Liver (tissue), 8 donors: ENCODE measurements at regions not wholly inside any gene's neighbourhood (a gene's known extent, or its start where the extent isn't known, plus 50 kb on each side); places are given as distances from the start of the nearest gene placed in this dataset.
"Not testable (repeated sequence)": the region's sequence is repeated elsewhere in the genome, so short reads cannot be mapped to it uniquely, and the experiment has no call there.

ENCODE experiments used
- DNase-seq: peaks from one replicate; pipeline ENCODE4 v3.0.0-alpha.2; 2017; ENCODE audit warnings: low spot score
- H3K27ac ChIP-seq, 2 donors: one replicate each; pipeline ENCODE4 v1.7.0; 2013; ENCODE audit warnings: inconsistent platforms in 2 of 2, low read length in 2 of 2, control low read depth in 1 of 2, low read depth in 1 of 2, mild to moderate bottlenecking in 1 of 2
- H3K27me3 ChIP-seq, 4 donors: one replicate each; pipeline versions ENCODE4 v1.6.1 to v1.7.0; 2013; ENCODE audit warnings: low read length in 3 of 4, inconsistent platforms in 1 of 4, mild to moderate bottlenecking in 1 of 4, moderate library complexity in 1 of 4; ENCODE audit not compliant: control insufficient read depth in 4 of 4, insufficient read depth in 4 of 4
- H3K36me3 ChIP-seq, 4 donors: one replicate each; pipeline versions ENCODE4 v1.6.1 to v1.7.0; 2013; ENCODE audit warnings: low read length in 3 of 4, mild to moderate bottlenecking in 3 of 4, low read depth in 1 of 4, moderate library complexity in 1 of 4; ENCODE audit not compliant: control insufficient read depth in 4 of 4, insufficient read depth in 3 of 4
- H3K4me1 ChIP-seq, 4 donors: one replicate each; pipeline versions ENCODE4 v1.6.1 to v1.7.0; 2013; ENCODE audit warnings: low read length in 3 of 4, mild to moderate bottlenecking in 3 of 4, moderate library complexity in 1 of 4; ENCODE audit not compliant: control insufficient read depth in 4 of 4, insufficient read depth in 4 of 4
- H3K4me3 ChIP-seq, 3 donors: one replicate each; pipeline versions ENCODE4 v1.6.1 to v1.7.0; 2013; ENCODE audit warnings: low read length in 3 of 3, control low read depth in 1 of 3, low read depth in 1 of 3, mild to moderate bottlenecking in 1 of 3
- H3K9ac ChIP-seq, 2 donors: one replicate each; pipeline ENCODE4 v1.7.0; 2013; ENCODE audit warnings: low read length in 2 of 2, mild to moderate bottlenecking in 2 of 2, moderate library complexity in 2 of 2, control low read depth in 1 of 2, low read depth in 1 of 2
- H3K9me3 ChIP-seq, 4 donors: one replicate each; pipeline versions ENCODE4 v1.6.1 to v1.7.0; 2013; ENCODE audit warnings: low read length in 3 of 4; ENCODE audit not compliant: control insufficient read depth in 4 of 4
- CTCF ChIP-seq: fragments of 150-350 bp; IDR thresholded peaks from 2 replicates; pipeline ENCODE4 v1.5.1; 2017; ENCODE audit warnings: improper control_type of control experiment, low read depth, low read length; ENCODE audit not compliant: missing input control
- EGR1 ChIP-seq, 2 donors: IDR thresholded peaks; 2 replicates each; pipeline ENCODE4 v1.6.1; 2016 to 2018; ENCODE audit warnings: antibody characterized with exemption in 2 of 2, low read depth in 2 of 2
- FOXA1 ChIP-seq: IDR thresholded peaks from 2 replicates; pipeline ENCODE4 v1.6.1; 2016; ENCODE audit warnings: antibody characterized with exemption
- FOXA2 ChIP-seq: IDR thresholded peaks from 2 replicates; pipeline ENCODE4 v1.6.1; 2016; ENCODE audit warnings: antibody characterized with exemption
- GABPA ChIP-seq, 2 donors: IDR thresholded peaks in 1 of 2; conservative IDR thresholded peaks in 1 of 2; 2 replicates each; pipeline ENCODE4 v1.6.1; 2016; ENCODE audit warnings: antibody characterized with exemption in 2 of 2, mild to moderate bottlenecking in 1 of 2, moderate library complexity in 1 of 2
- HNF4A ChIP-seq, 2 donors: conservative IDR thresholded peaks; 2 replicates each; pipeline ENCODE4 v1.6.1; 2016; ENCODE audit warnings: antibody characterized with exemption in 2 of 2, mild to moderate bottlenecking in 2 of 2
- HNF4G ChIP-seq: IDR thresholded peaks from 2 replicates; pipeline ENCODE4 v1.6.1; 2016; ENCODE audit warnings: antibody characterized with exemption
- JUND ChIP-seq, 2 donors: IDR thresholded peaks; 2 replicates each; pipeline ENCODE4 v1.6.1; 2016; ENCODE audit warnings: antibody characterized with exemption in 2 of 2
- NR2F2 ChIP-seq: IDR thresholded peaks from 2 replicates; pipeline ENCODE4 v1.6.1; 2016; ENCODE audit warnings: antibody characterized with exemption
- RAD21 ChIP-seq, 2 donors: IDR thresholded peaks; 2 replicates each; pipeline ENCODE4 v1.6.1; 2016; ENCODE audit warnings: antibody characterized with exemption in 2 of 2, mild to moderate bottlenecking in 2 of 2
- REST ChIP-seq: IDR thresholded peaks from 2 replicates; pipeline ENCODE4 v1.6.1; 2016; ENCODE audit warnings: antibody characterized with exemption, mild to moderate bottlenecking
- RXRA ChIP-seq, 2 donors: IDR thresholded peaks; 2 replicates each; pipeline ENCODE4 v1.6.1; 2017 to 2018; ENCODE audit warnings: antibody characterized with exemption in 2 of 2, mild to moderate bottlenecking in 1 of 2
- SP1 ChIP-seq: IDR thresholded peaks from 2 replicates; pipeline ENCODE4 v1.6.1; 2018; ENCODE audit warnings: antibody characterized with exemption, mild to moderate bottlenecking
- TAF1 ChIP-seq: conservative IDR thresholded peaks from 2 replicates; pipeline ENCODE4 v1.6.1; 2016; ENCODE audit warnings: antibody characterized with exemption, mild to moderate bottlenecking
- YY1 ChIP-seq: IDR thresholded peaks from 2 replicates; pipeline ENCODE4 v1.6.1; 2016; ENCODE audit warnings: antibody characterized with exemption, mild to moderate bottlenecking
- WGBS: extraction: QIAGEN DNeasy Blood & Tissue Kit; methylation state at CpG from one replicate; pipeline ENCODE4 v1.1.7; 2013; 5-methylcytosine and 5-hydroxymethylcytosine counted together
- TF ChIP-seq, protein P1 (sequence below): IDR thresholded peaks from 2 replicates; pipeline ENCODE4 v1.6.1; 2016; ENCODE audit warnings: antibody characterized with exemption
- TF ChIP-seq, protein P2 (sequence below): IDR thresholded peaks from 2 replicates; pipeline ENCODE4 v1.6.1; 2016; ENCODE audit warnings: antibody characterized with exemption
- TF ChIP-seq, protein P3 (sequence below): IDR thresholded peaks from 2 replicates; pipeline ENCODE4 v1.6.1; 2016; ENCODE audit warnings: antibody characterized with exemption
- donor health status: healthy.
- donor health status: healthy.
- donor health status: healthy.
- donor health status: healthy.
- donor health status: healthy.

GRCh38 chr4:189740873-189741272, 199.8 kb upstream of the FRG1 start:
- Histone ChIP-seq H3K9ac (no peak overlapping the region), H3K4me1 (no peaks in the 10 kb centered on the region), H3K4me3 (no peak overlapping the region), H3K9me3 (no peaks in the 10 kb centered on the region), H3K36me3 (no peaks in the 10 kb centered on the region), H3K27me3 (no peaks in the 10 kb centered on the region), H3K27ac (no peak overlapping the region)
- WGBS: 85% methylated on average over 16 of the region's 16 CpGs
- no peak for DNase-seq
- TF ChIP-seq TAF1: no peak
- TF ChIP-seq HNF4A (conservative IDR thresholded peaks at IDR 0.05): no peak
- TF ChIP-seq JUND (IDR thresholded peaks at IDR 0.05): no peak
- TF ChIP-seq CTCF: no peak
- TF ChIP-seq HNF4G: no peak
- no peak for TF ChIP-seq SP1
- TF ChIP-seq NR2F2: no peak
- TF ChIP-seq, protein P1, sequence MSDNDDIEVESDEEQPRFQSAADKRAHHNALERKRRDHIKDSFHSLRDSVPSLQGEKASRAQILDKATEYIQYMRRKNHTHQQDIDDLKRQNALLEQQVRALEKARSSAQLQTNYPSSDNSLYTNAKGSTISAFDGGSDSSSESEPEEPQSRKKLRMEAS: no peak
- TF ChIP-seq RXRA (IDR thresholded peaks at IDR 0.05): no peak
- TF ChIP-seq EGR1 (IDR thresholded peaks at IDR 0.05; ENCODE audit: low read depth in 2 of 2): no peak
- TF ChIP-seq, protein P2, sequence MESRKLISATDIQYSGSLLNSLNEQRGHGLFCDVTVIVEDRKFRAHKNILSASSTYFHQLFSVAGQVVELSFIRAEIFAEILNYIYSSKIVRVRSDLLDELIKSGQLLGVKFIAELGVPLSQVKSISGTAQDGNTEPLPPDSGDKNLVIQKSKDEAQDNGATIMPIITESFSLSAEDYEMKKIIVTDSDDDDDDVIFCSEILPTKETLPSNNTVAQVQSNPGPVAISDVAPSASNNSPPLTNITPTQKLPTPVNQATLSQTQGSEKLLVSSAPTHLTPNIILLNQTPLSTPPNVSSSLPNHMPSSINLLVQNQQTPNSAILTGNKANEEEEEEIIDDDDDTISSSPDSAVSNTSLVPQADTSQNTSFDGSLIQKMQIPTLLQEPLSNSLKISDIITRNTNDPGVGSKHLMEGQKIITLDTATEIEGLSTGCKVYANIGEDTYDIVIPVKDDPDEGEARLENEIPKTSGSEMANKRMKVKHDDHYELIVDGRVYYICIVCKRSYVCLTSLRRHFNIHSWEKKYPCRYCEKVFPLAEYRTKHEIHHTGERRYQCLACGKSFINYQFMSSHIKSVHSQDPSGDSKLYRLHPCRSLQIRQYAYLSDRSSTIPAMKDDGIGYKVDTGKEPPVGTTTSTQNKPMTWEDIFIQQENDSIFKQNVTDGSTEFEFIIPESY: no peak
- TF ChIP-seq, protein P3, sequence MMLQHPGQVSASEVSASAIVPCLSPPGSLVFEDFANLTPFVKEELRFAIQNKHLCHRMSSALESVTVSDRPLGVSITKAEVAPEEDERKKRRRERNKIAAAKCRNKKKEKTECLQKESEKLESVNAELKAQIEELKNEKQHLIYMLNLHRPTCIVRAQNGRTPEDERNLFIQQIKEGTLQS: no peak
- no peak for TF ChIP-seq FOXA1
- no peak for TF ChIP-seq YY1
- TF ChIP-seq RAD21 (IDR thresholded peaks at IDR 0.05): no peak
- no peak for TF ChIP-seq GABPA (IDR thresholded peaks at IDR 0.05 in 1 of 2, conservative IDR thresholded peaks at IDR 0.05 in 1 of 2)
- no peak for TF ChIP-seq FOXA2
- no peak for TF ChIP-seq REST

DNA sequence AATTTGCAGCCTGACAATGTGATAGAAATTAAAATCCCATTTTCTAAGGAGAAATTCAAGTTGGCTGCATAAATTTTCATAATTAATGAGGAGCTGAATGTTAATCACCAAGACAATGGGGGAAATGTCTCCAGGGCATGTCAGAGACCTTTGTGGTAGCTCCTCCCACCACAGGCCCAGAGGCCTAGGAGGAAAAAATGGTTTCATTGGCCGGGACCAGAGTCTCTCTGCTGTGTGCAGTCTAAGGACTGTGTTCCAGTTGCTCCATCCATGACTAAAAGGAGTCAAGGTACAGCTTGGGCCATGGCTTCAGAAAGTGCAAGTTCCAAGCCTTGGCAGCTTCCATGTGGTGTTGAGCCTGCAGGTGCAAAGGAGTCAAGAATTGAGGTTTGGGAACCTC, 187.6 kb upstream of the FRG1 start:
- not testable (repeated sequence) for H3K9me3 ChIP-seq

More for the DNA sequence above, 187.6 kb upstream of the FRG1 start:
- not testable (repeated sequence) for H3K9ac ChIP-seq, DNase-seq, H3K27ac ChIP-seq, H3K4me1 ChIP-seq, H3K27me3 ChIP-seq, H3K36me3 ChIP-seq, H3K4me3 ChIP-seq
- WGBS: 57% methylated on average over 1 of the region's 1 CpG
